ENCODE measurements at regions not wholly inside any gene's neighbourhood (a gene's known extent, or its start where the extent isn't known, plus 50 kb on each side); places are given as distances from the start of the nearest gene placed in this dataset.

- Histone ChIP-seq H3K4ac (ENCODE audit: low read depth in 1 of 2, low read length in 2 of 2) (no peak overlapping the region), H3K79me1 (replicated peaks; ENCODE audit: low read length, poor library complexity, severe bottlenecking) (no peaks in the 10 kb centered on the region), H3K23ac (ENCODE audit: low read length in 2 of 2) (no peak overlapping the region), H2BK12ac (ENCODE audit: low read length in 2 of 2) (no peak overlapping the region), H4K8ac (ENCODE audit: low read length) (no peak overlapping the region), H3K27me3 (ENCODE audit: control insufficient read depth in 1 of 2, insufficient read depth in 1 of 2, low read length in 2 of 2) (no peaks in the 10 kb centered on the region), H3K4me2 (ENCODE audit: low read length, poor library complexity, severe bottlenecking) (no peak overlapping the region), H2AK5ac (ENCODE audit: low read length, severe bottlenecking) (no peak overlapping the region), H2AFZ (ENCODE audit: low read depth, low read length) (no peak overlapping the region), H3K36me3 (ENCODE audit: control insufficient read depth in 1 of 2, insufficient read depth in 2 of 2, low read depth in 1 of 2, low read length in 2 of 2) (no peaks in the 10 kb centered on the region), H2BK5ac (ENCODE audit: low read depth, low read length, poor library complexity, severe bottlenecking) (no peak overlapping the region), H3K14ac (ENCODE audit: low read length in 2 of 2) (no peak overlapping the region), H3K9me3 (ENCODE audit: control insufficient read depth, low read length) (no peaks in the 10 kb centered on the region), H2BK120ac (ENCODE audit: low read depth, low read length) (no peak overlapping the region), H3K4me1 (ENCODE audit: control insufficient read depth, insufficient read depth, low read depth, low read length) (no peaks in the 10 kb centered on the region), H2BK15ac (ENCODE audit: low read depth, poor library complexity, severe bottlenecking) (no peak overlapping the region), H3K4me3 (ENCODE audit: insufficient read depth in 1 of 2, low read depth in 1 of 2, low read length in 2 of 2) (no peak overlapping the region), H3K27ac (ENCODE audit: low read length, poor library complexity, severe bottlenecking) (no peak overlapping the region), H3K18ac (ENCODE audit: low read depth in 1 of 2, low read length in 2 of 2) (no peak overlapping the region), H4K91ac (ENCODE audit: low read length) (no peak overlapping the region), H3K9ac (ENCODE audit: low read length) (no peak overlapping the region)
- DNase-seq = no peak
- 100% methylated on average over 1 of the region's 2 CpGs for WGBS
Observed at GRCh38 chr4:33772582-33772981, 2471.7 kb downstream of the ARAP2 start.

- WGBS = 87% methylated on average over 2 of the region's 6 CpGs
- Histone ChIP-seq H3K27me3 (ENCODE audit: control insufficient read depth in 1 of 2, insufficient read depth in 1 of 2, low read length in 2 of 2) (no peaks in the 10 kb centered on the region), H3K23ac (ENCODE audit: low read length in 2 of 2) (no peak overlapping the region), H3K4me2 (ENCODE audit: low read length, poor library complexity, severe bottlenecking) (no peak overlapping the region), H3K18ac (ENCODE audit: low read depth in 1 of 2, low read length in 2 of 2) (no peak overlapping the region), H3K4me3 (ENCODE audit: insufficient read depth in 1 of 2, low read depth in 1 of 2, low read length in 2 of 2) (no peak overlapping the region), H2BK120ac (ENCODE audit: low read depth, low read length) (no peak overlapping the region), H3K9ac (ENCODE audit: low read length) (no peak overlapping the region), H2BK5ac (ENCODE audit: low read depth, low read length, poor library complexity, severe bottlenecking) (no peak overlapping the region), H3K27ac (ENCODE audit: low read length, poor library complexity, severe bottlenecking) (no peak overlapping the region), H2AK5ac (ENCODE audit: low read length, severe bottlenecking) (no peak overlapping the region), H2BK12ac (ENCODE audit: low read length in 2 of 2) (no peak overlapping the region), H4K91ac (ENCODE audit: low read length) (no peak overlapping the region), H3K79me1 (replicated peaks; ENCODE audit: low read length, poor library complexity, severe bottlenecking) (no peaks in the 10 kb centered on the region), H2BK15ac (ENCODE audit: low read depth, poor library complexity, severe bottlenecking) (no peak overlapping the region), H3K36me3 (ENCODE audit: control insufficient read depth in 1 of 2, insufficient read depth in 2 of 2, low read depth in 1 of 2, low read length in 2 of 2) (no peaks in the 10 kb centered on the region), H3K4ac (ENCODE audit: low read depth in 1 of 2, low read length in 2 of 2) (no peak overlapping the region), H3K9me3 (ENCODE audit: control insufficient read depth, low read length) (no peaks in the 10 kb centered on the region), H3K4me1 (ENCODE audit: control insufficient read depth, insufficient read depth, low read depth, low read length) (peaks cover 1% of the 10 kb centered on the region), H4K8ac (ENCODE audit: low read length) (no peak overlapping the region), H3K14ac (ENCODE audit: low read length in 2 of 2) (no peak overlapping the region), H2AFZ (ENCODE audit: low read depth, low read length) (no peak overlapping the region)
- peak; percentile 11 for DNase-seq
Observed at GRCh38 chr4:33780952-33781791, 2463.1 kb downstream of the ARAP2 start.

DNA sequence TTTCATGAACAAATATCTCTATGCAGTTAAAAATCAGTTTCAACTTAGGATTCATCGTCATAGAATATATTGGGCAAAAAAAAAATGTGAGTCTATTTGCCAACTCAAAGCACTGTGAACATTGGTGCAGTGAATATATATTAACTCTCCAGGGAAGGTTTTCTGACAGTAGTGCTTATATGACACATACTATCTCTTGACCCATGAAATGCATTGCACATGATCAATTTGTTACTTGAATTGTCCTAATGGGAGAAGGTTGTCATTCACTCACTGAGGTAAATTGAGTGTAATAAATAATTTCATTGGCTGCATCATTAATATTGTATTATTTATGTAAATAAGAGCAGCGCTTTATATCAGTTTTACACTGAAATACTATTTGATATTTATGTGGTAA, 2458.5 kb downstream of the ARAP2 start:
- H2BK120ac ChIP-seq (ENCODE audit: low read depth, low read length) = no peak overlapping the region
- H3K4me1 ChIP-seq (ENCODE audit: control insufficient read depth, insufficient read depth, low read depth, low read length) = no peaks in the 10 kb centered on the region
- no peak overlapping the region for H3K4me2 ChIP-seq (ENCODE audit: low read length, poor library complexity, severe bottlenecking)
- H3K27ac ChIP-seq (ENCODE audit: low read length, poor library complexity, severe bottlenecking) = no peak overlapping the region
- H3K79me1 ChIP-seq (replicated peaks; ENCODE audit: low read length, poor library complexity, severe bottlenecking) = no peaks in the 10 kb centered on the region
- no peak overlapping the region for H3K23ac ChIP-seq (ENCODE audit: low read length in 2 of 2)
- no peak overlapping the region for H3K9ac ChIP-seq (ENCODE audit: low read length)
- H4K91ac ChIP-seq (ENCODE audit: low read length) = no peak overlapping the region
- H2BK15ac ChIP-seq (ENCODE audit: low read depth, poor library complexity, severe bottlenecking) = no peak overlapping the region
- H3K4ac ChIP-seq (ENCODE audit: low read depth in 1 of 2, low read length in 2 of 2) = no peak overlapping the region
- no peak overlapping the region for H2BK5ac ChIP-seq (ENCODE audit: low read depth, low read length, poor library complexity, severe bottlenecking)
- no peaks in the 10 kb centered on the region for H3K27me3 ChIP-seq (ENCODE audit: control insufficient read depth in 1 of 2, insufficient read depth in 1 of 2, low read length in 2 of 2)
- H3K4me3 ChIP-seq (ENCODE audit: insufficient read depth in 1 of 2, low read depth in 1 of 2, low read length in 2 of 2) = no peak overlapping the region
- no peak overlapping the region for H4K8ac ChIP-seq (ENCODE audit: low read length)
- H3K36me3 ChIP-seq (ENCODE audit: control insufficient read depth in 1 of 2, insufficient read depth in 2 of 2, low read depth in 1 of 2, low read length in 2 of 2) = no peaks in the 10 kb centered on the region
- H2AFZ ChIP-seq (ENCODE audit: low read depth, low read length) = no peak overlapping the region
- H3K14ac ChIP-seq (ENCODE audit: low read length in 2 of 2) = no peak overlapping the region
- DNase-seq = no peak
- WGBS = 100% methylated on average over 1 of the region's 2 CpGs
- H2BK12ac ChIP-seq (ENCODE audit: low read length in 2 of 2) = no peak overlapping the region
- no peak overlapping the region for H2AK5ac ChIP-seq (ENCODE audit: low read length, severe bottlenecking)
- H3K9me3 ChIP-seq (ENCODE audit: control insufficient read depth, low read length) = no peaks in the 10 kb centered on the region
- no peak overlapping the region for H3K18ac ChIP-seq (ENCODE audit: low read depth in 1 of 2, low read length in 2 of 2)

DNA sequence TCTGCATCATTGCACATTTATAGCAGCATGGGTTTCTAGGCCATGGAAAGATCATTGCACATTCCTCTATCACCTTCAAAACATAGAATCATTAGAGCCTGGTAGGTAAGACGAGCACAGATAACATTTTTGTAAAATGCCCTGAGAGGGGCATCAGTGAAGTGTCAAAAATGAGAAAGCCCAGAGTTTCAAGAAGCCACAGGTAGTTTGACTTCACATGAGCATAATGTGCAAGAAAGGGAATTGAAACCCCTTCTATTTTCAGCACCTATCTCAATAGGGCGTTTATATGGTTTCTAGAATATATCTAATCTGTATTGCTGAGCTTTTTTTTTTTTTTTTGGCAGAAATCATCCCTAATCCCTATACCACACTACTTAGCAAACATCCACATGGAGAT, 2441.7 kb downstream of the ARAP2 start:
- H3K18ac ChIP-seq (ENCODE audit: low read depth in 1 of 2, low read length in 2 of 2) = no peak overlapping the region

More for the DNA sequence above, 2441.7 kb downstream of the ARAP2 start:
- no peak overlapping the region for H3K4me2 ChIP-seq (ENCODE audit: low read length, poor library complexity, severe bottlenecking)
- no peak overlapping the region for H2BK5ac ChIP-seq (ENCODE audit: low read depth, low read length, poor library complexity, severe bottlenecking)
- H3K27ac ChIP-seq (ENCODE audit: low read length, poor library complexity, severe bottlenecking) = no peak overlapping the region
- no peak overlapping the region for H3K4me3 ChIP-seq (ENCODE audit: insufficient read depth in 1 of 2, low read depth in 1 of 2, low read length in 2 of 2)
- H3K36me3 ChIP-seq (ENCODE audit: control insufficient read depth in 1 of 2, insufficient read depth in 2 of 2, low read depth in 1 of 2, low read length in 2 of 2) = no peaks in the 10 kb centered on the region
- no peak overlapping the region for H2BK120ac ChIP-seq (ENCODE audit: low read depth, low read length)
- H3K79me1 ChIP-seq (replicated peaks; ENCODE audit: low read length, poor library complexity, severe bottlenecking) = no peaks in the 10 kb centered on the region
- no peak for DNase-seq
- H2BK15ac ChIP-seq (ENCODE audit: low read depth, poor library complexity, severe bottlenecking) = no peak overlapping the region
- H2AK5ac ChIP-seq (ENCODE audit: low read length, severe bottlenecking) = no peak overlapping the region
- H3K9me3 ChIP-seq (ENCODE audit: control insufficient read depth, low read length) = no peaks in the 10 kb centered on the region
- H4K91ac ChIP-seq (ENCODE audit: low read length) = no peak overlapping the region
- H3K4ac ChIP-seq (ENCODE audit: low read depth in 1 of 2, low read length in 2 of 2) = no peak overlapping the region
- no peaks in the 10 kb centered on the region for H3K27me3 ChIP-seq (ENCODE audit: control insufficient read depth in 1 of 2, insufficient read depth in 1 of 2, low read length in 2 of 2)
- no peaks in the 10 kb centered on the region for H3K4me1 ChIP-seq (ENCODE audit: control insufficient read depth, insufficient read depth, low read depth, low read length)
- no peak overlapping the region for H3K14ac ChIP-seq (ENCODE audit: low read length in 2 of 2)
- no peak overlapping the region for H2AFZ ChIP-seq (ENCODE audit: low read depth, low read length)
- H2BK12ac ChIP-seq (ENCODE audit: low read length in 2 of 2) = no peak overlapping the region
- no peak overlapping the region for H4K8ac ChIP-seq (ENCODE audit: low read length)
- WGBS = 100% methylated on average over 1 of the region's 2 CpGs
- H3K23ac ChIP-seq (ENCODE audit: low read length in 2 of 2) = no peak overlapping the region
- H3K9ac ChIP-seq (ENCODE audit: low read length) = no peak overlapping the region
